Esophagus squamous epithelium (tissue), 4 donors: ENCODE measurements at regions not wholly inside any gene's neighbourhood (a gene's known extent, or its start where the extent isn't known, plus 50 kb on each side); places are given as distances from the start of the nearest gene placed in this dataset.

Experiments used
- POLR2A ChIP-seq, 4 donors: fragments of 450-650 bp; IDR thresholded peaks; one replicate each; pipeline ENCODE4 v1.6.1; 2017; ENCODE audit warnings: antibody characterized with exemption in 4 of 4, mild to moderate bottlenecking in 4 of 4, moderate library complexity in 3 of 4
- TF ChIP-seq, protein P1 (sequence below), 6 experiments: fragments of 450-650 bp in 4 of 6; fragments of 200-600 bp in 2 of 6; sonication (generic) in 2 of 6; IDR thresholded peaks; one replicate each; pipeline ENCODE4 v1.5.1; 2016 to 2019; ENCODE audit warnings: antibody characterized with exemption in 6 of 6, mild to moderate bottlenecking in 4 of 6, moderate library complexity in 4 of 6

DNA sequence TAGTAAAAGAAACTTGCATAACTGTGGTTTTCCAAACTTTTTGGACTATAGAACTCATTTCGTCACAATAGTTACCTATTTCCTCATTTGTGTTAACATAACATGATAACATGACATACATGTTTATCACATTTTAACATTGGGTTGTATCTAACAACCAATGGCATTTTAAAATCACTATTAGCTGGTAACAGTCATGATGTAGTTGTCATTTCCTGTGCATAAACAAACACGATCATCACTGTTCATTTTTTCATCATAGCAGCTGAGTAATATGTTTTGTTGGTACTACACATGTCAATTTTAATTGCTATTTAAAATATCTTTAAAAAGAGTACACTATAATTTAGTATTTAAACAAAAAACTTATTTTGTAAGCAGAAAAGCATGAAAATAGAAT lies 402.4 kb downstream of the SATB2 start:
- TF ChIP-seq, protein P1, sequence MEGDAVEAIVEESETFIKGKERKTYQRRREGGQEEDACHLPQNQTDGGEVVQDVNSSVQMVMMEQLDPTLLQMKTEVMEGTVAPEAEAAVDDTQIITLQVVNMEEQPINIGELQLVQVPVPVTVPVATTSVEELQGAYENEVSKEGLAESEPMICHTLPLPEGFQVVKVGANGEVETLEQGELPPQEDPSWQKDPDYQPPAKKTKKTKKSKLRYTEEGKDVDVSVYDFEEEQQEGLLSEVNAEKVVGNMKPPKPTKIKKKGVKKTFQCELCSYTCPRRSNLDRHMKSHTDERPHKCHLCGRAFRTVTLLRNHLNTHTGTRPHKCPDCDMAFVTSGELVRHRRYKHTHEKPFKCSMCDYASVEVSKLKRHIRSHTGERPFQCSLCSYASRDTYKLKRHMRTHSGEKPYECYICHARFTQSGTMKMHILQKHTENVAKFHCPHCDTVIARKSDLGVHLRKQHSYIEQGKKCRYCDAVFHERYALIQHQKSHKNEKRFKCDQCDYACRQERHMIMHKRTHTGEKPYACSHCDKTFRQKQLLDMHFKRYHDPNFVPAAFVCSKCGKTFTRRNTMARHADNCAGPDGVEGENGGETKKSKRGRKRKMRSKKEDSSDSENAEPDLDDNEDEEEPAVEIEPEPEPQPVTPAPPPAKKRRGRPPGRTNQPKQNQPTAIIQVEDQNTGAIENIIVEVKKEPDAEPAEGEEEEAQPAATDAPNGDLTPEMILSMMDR (IDR thresholded peaks at IDR 0.05) = no peak
- no peak for TF ChIP-seq POLR2A (IDR thresholded peaks at IDR 0.05)
